ENCODE measurements at regions not wholly inside any gene's neighbourhood (a gene's known extent, or its start where the extent isn't known, plus 50 kb on each side); places are given as distances from the start of the nearest gene placed in this dataset.

DNA sequence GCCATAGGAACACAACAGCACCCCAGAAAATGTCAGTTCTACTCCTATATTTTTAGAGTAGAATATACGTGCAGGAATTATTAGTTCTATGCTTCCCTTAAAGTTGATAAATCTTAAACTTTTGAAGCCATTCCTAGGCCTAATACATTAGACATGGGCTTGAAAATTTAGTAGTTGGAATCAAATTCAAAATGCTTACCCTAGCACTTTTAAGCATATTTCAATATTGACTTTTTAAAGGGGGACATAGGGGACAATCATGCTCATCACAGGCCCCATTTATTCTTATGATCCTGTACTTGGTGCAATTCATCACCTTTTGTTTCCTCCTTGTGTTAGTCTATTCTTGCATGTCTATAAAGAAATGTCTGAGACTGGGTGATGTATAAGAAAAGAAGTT lies 129.0 kb downstream of the FAM174A start:
- Histone ChIP-seq H3K27me3 (ENCODE audit: control insufficient read depth, insufficient read depth, low read length) (no peaks in the 10 kb centered on the region), H3K4me3 (ENCODE audit: low read depth, low read length) (no peak overlapping the region), H3K36me3 (ENCODE audit: control insufficient read depth, insufficient read depth, low read length) (no peaks in the 10 kb centered on the region)
- ChIA-PET CTCF (no interaction called here), POLR2A (no interaction called here)
- no peak for DNase-seq (ENCODE audit: low read depth)
- TF ChIP-seq, protein P1, sequence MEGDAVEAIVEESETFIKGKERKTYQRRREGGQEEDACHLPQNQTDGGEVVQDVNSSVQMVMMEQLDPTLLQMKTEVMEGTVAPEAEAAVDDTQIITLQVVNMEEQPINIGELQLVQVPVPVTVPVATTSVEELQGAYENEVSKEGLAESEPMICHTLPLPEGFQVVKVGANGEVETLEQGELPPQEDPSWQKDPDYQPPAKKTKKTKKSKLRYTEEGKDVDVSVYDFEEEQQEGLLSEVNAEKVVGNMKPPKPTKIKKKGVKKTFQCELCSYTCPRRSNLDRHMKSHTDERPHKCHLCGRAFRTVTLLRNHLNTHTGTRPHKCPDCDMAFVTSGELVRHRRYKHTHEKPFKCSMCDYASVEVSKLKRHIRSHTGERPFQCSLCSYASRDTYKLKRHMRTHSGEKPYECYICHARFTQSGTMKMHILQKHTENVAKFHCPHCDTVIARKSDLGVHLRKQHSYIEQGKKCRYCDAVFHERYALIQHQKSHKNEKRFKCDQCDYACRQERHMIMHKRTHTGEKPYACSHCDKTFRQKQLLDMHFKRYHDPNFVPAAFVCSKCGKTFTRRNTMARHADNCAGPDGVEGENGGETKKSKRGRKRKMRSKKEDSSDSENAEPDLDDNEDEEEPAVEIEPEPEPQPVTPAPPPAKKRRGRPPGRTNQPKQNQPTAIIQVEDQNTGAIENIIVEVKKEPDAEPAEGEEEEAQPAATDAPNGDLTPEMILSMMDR (IDR thresholded peaks at IDR 0.05; ENCODE audit: insufficient read depth, low read depth, low read length) = no peak

DNA sequence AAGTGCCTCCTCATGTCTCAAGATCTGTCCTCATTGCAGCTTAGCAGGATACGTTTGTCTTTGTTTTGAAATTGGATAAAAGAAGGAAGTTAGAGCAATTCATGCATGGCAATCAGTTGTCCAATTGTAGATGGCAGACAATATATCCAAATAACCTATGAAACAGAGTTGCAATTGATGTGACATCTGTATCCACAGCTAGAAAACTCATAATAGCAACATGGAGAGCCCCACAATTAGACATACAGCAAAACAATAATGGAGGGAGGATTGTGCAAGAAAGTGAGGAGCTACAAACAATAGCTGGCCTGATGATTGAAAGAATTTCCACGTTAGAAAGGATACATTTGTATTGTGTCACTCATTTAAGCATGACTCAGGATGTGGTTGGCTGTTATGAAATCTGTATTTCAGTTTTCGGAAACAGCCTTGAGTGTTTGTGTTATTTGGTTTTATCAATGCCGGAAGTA lies 132.0 kb downstream of the FAM174A start:
- CTCF ChIA-PET = no interaction called here
- no peak for DNase-seq (ENCODE audit: low read depth)

DNA sequence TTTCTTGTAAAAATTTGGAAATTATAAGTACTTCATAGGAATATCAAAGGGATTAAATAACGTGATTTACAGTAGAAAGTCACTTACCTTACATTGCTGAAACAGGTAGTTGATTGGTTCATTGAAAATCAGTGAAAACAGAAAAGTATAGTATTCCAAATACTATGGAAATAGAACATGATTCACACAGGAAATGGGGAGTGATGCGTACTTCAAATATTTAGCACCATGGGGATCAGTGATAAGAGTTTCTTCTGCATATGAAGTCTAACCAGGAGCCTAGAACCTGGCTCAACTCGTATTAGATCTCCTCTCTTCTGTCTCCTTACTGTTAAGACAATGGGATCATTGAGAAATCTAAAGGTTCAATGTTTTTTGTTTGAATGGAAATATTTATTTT lies 133.3 kb downstream of the FAM174A start:
- H3K4me3 ChIP-seq (ENCODE audit: low read depth, low read length) = no peak overlapping the region
- H3K36me3 ChIP-seq (ENCODE audit: control insufficient read depth, insufficient read depth, low read length) = no peaks in the 10 kb centered on the region
- POLR2A ChIA-PET = no interaction called here
- DNase-seq (ENCODE audit: low read depth) = no peak
- H3K27me3 ChIP-seq (ENCODE audit: control insufficient read depth, insufficient read depth, low read length) = no peaks in the 10 kb centered on the region
- TF ChIP-seq, protein P1 (IDR thresholded peaks at IDR 0.05; ENCODE audit: insufficient read depth, low read depth, low read length) = no peak
- CTCF ChIA-PET = no interaction called here

More for the DNA sequence above, 132.0 kb downstream of the FAM174A start:
- H3K4me3 ChIP-seq (ENCODE audit: low read depth, low read length) = no peak overlapping the region
- POLR2A ChIA-PET = no interaction called here
- TF ChIP-seq, protein P1 (IDR thresholded peaks at IDR 0.05; ENCODE audit: insufficient read depth, low read depth, low read length) = no peak
- H3K36me3 ChIP-seq (ENCODE audit: control insufficient read depth, insufficient read depth, low read length) = no peaks in the 10 kb centered on the region
- H3K27me3 ChIP-seq (ENCODE audit: control insufficient read depth, insufficient read depth, low read length) = no peaks in the 10 kb centered on the region

DNA sequence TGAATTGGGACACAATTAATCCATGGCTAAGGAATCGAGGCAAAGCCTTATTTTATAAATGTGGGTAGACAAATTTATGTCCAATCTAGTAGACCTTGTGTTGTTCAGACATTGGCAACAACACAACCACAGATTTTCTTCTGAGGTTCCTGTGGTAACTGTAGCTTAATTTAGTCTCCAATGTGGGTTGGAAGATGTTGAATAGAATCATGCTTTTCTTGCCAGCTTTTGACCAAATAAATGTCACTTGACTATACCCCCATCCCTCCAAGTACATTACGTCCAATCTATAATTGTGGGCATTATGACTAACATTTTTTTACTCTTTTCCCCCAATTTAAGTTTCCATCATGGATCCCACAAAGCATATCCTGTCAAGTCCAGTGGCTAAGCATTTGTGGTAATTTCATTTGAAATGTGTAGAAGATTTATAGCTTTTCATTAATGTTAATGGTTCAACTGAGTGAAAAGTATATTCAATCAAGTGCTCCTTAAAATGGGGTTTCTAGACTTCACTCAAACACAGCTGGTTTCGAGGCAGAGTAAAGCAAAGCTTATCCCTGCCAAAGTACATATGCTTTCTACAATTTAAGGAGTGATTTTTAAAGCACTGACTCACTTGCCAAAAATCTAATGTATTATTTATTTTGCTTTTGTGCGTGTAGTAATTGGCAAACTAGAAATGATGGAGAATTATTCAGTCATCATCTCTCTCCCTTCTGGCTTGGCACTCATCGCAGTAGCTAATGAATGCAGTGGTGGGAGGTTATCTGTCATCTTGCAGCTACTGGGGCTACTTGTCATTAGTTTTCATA lies 141.8 kb downstream of the FAM174A start:
- H3K27me3 ChIP-seq (ENCODE audit: control insufficient read depth, insufficient read depth, low read length) = no peaks in the 10 kb centered on the region
- no peak for DNase-seq (ENCODE audit: low read depth)
- TF ChIP-seq, protein P1 (IDR thresholded peaks at IDR 0.05; ENCODE audit: insufficient read depth, low read depth, low read length) = no peak
- H3K36me3 ChIP-seq (ENCODE audit: control insufficient read depth, insufficient read depth, low read length) = no peaks in the 10 kb centered on the region
- CTCF ChIA-PET = no interaction called here
- H3K4me3 ChIP-seq (ENCODE audit: low read depth, low read length) = no peak overlapping the region
- POLR2A ChIA-PET = no interaction called here

DNA sequence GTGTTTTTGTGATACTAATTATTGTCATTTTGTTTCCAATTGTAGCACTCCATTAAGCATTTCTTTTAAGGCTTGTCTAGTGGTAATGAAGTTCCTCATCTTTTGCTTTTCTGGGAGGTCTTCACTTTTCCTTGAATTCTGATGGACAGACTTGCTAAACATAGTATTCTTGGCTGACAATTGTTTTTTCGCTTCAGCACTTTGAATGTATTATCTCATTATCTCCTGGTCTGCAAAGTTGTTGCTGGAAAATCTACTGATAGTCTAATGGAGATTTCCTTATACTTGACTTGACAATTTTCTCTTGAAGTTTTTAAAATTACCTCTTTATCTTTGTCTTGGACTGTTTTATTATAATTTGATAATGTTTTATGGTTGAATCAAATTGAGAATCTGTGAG lies 147.5 kb downstream of the FAM174A start:
- H3K4me3 ChIP-seq (ENCODE audit: low read depth, low read length) = no peak overlapping the region
- TF ChIP-seq, protein P1 (IDR thresholded peaks at IDR 0.05; ENCODE audit: insufficient read depth, low read depth, low read length) = no peak
- no peaks in the 10 kb centered on the region for H3K36me3 ChIP-seq (ENCODE audit: control insufficient read depth, insufficient read depth, low read length)
- H3K27me3 ChIP-seq (ENCODE audit: control insufficient read depth, insufficient read depth, low read length) = no peaks in the 10 kb centered on the region
- POLR2A ChIA-PET = no interaction called here
- DNase-seq (ENCODE audit: low read depth) = no peak
- CTCF ChIA-PET = no interaction called here

Measured in BJ (cell line).